Ectodermal cell (in vitro differentiated cells): ENCODE measurements at regions not wholly inside any gene's neighbourhood (a gene's known extent, or its start where the extent isn't known, plus 50 kb on each side); places are given as distances from the start of the nearest gene placed in this dataset.

ENCODE experiments used
- H3K27ac ChIP-seq: 2 replicates; pipeline ENCODE4 v1.7.0; 2013; ENCODE audit warnings: mild to moderate bottlenecking, low read depth, low read length; ENCODE audit not compliant: insufficient read depth, poor library complexity, severe bottlenecking
- H3K27me3 ChIP-seq: 2 replicates; pipeline ENCODE4 v1.7.0; 2013; ENCODE audit warnings: mild to moderate bottlenecking, low read length; ENCODE audit not compliant: insufficient read depth, control insufficient read depth, poor library complexity, severe bottlenecking
- H3K36me3 ChIP-seq: one replicate; pipeline ENCODE4 v1.7.0; 2013; ENCODE audit warnings: low read length; ENCODE audit not compliant: control insufficient read depth, insufficient read depth
- H3K4me1 ChIP-seq: one replicate; pipeline ENCODE4 v1.7.0; 2013; ENCODE audit warnings: low read length; ENCODE audit not compliant: control insufficient read depth, insufficient read depth
- H3K4me3 ChIP-seq: 2 replicates; pipeline ENCODE4 v1.7.0; 2013; ENCODE audit warnings: low read depth, low read length, control low read depth; ENCODE audit not compliant: insufficient read depth
- H3K9me3 ChIP-seq: 2 replicates; pipeline ENCODE4 v1.7.0; 2013; ENCODE audit warnings: mild to moderate bottlenecking, low read length, moderate library complexity; ENCODE audit not compliant: control insufficient read depth
- WGBS, 2 experiments: methylation state at CpG; one replicate each; pipeline ENCODE4 v1.1.7; 2013; ENCODE audit warnings: missing lambda C conversion rate in 2 of 2; 5-methylcytosine and 5-hydroxymethylcytosine counted together

DNA sequence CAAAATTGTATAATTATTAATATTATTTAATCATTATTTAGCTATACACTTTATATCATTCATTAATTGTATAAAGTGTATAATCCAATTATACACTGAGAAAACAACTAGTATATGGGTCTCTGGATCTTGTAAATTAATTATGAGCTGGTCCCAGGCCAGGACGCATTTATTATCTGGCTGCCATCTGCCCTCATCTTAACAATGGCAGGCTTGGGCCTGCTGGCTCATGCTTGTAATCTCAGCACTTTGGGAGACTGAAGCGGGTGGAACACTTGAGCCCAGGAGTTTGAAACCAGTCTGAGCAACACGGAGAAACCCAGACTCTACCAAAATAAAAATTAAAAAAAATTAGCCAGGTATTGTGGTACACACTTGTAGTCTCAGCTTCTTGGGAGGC lies 502.2 kb upstream of the NRXN1 start:
- 92 to 94% methylated on average over 2 to 3 of the region's 3 CpGs for WGBS, 2 experiments
- Histone ChIP-seq H3K9me3 (no peaks in the 10 kb centered on the region), H3K4me1 (no peaks in the 10 kb centered on the region), H3K27me3 (no peaks in the 10 kb centered on the region), H3K36me3 (no peaks in the 10 kb centered on the region), H3K27ac (no peak overlapping the region), H3K4me3 (no peak overlapping the region)

GRCh38 chr2:51528156-51528555 lies 496.2 kb upstream of the NRXN1 start:
- Histone ChIP-seq H3K4me3 (no peak overlapping the region), H3K27ac (no peak overlapping the region), H3K36me3 (no peaks in the 10 kb centered on the region), H3K4me1 (no peaks in the 10 kb centered on the region), H3K27me3 (no peaks in the 10 kb centered on the region), H3K9me3 (no peaks in the 10 kb centered on the region)
- 67% methylated on average over 3 of the region's 3 CpGs; no CpG with 5 or more reads in 1 of the 2 experiments for WGBS, 2 experiments

GRCh38 chr2:51526766-51527165 lies 494.8 kb upstream of the NRXN1 start:
- WGBS, 2 experiments = 90 to 93% methylated on average over 2 of the region's 2 CpGs
- no peaks in the 10 kb centered on the region for H3K9me3 ChIP-seq
- no peaks in the 10 kb centered on the region for H3K36me3 ChIP-seq
- no peak overlapping the region for H3K27ac ChIP-seq
- H3K4me1 ChIP-seq = no peaks in the 10 kb centered on the region
- no peaks in the 10 kb centered on the region for H3K27me3 ChIP-seq
- H3K4me3 ChIP-seq = no peak overlapping the region

GRCh38 chr2:51516667-51517066 lies 484.7 kb upstream of the NRXN1 start:
- Histone ChIP-seq H3K36me3 (no peaks in the 10 kb centered on the region), H3K27ac (no peak overlapping the region), H3K27me3 (no peaks in the 10 kb centered on the region), H3K4me3 (no peak overlapping the region), H3K9me3 (no peaks in the 10 kb centered on the region), H3K4me1 (no peaks in the 10 kb centered on the region)
- WGBS, 2 experiments = 93 to 97% methylated on average over 2 of the region's 2 CpGs

DNA sequence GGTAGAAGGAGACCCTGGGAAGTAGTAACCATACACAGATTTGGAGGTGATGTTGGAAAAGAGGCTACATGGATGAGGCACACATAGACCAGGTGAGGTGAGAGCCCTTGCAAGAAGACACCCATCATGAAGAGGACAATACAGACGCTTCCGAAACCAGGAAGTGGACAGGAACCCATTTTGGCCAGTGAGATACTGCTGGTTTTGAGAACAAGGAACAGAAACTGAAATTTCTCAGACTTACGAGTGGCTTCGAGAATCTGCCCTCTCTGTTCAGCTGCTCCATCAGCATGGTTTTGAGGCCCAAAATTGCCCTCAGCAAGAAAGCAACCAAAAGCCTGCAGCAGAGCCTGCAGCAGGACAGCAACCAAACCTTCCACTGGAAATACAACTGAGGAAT lies 479.1 kb upstream of the NRXN1 start:
- H3K27ac ChIP-seq = no peak overlapping the region
- H3K4me1 ChIP-seq = no peaks in the 10 kb centered on the region
- no peaks in the 10 kb centered on the region for H3K27me3 ChIP-seq
- H3K36me3 ChIP-seq = no peaks in the 10 kb centered on the region
- H3K4me3 ChIP-seq = no peak overlapping the region
- 92 to 95% methylated on average over 4 of the region's 4 CpGs for WGBS, 2 experiments
- H3K9me3 ChIP-seq = no peaks in the 10 kb centered on the region

GRCh38 chr2:51510303-51510702 lies 478.4 kb upstream of the NRXN1 start:
- Histone ChIP-seq H3K9me3 (no peaks in the 10 kb centered on the region), H3K27me3 (no peaks in the 10 kb centered on the region), H3K4me3 (no peak overlapping the region), H3K4me1 (no peaks in the 10 kb centered on the region), H3K27ac (no peak overlapping the region), H3K36me3 (no peaks in the 10 kb centered on the region)
- 85 to 91% methylated on average over 3 of the region's 3 CpGs for WGBS, 2 experiments

- Histone ChIP-seq H3K4me3 (no peak overlapping the region), H3K27me3 (no peaks in the 10 kb centered on the region), H3K36me3 (no peaks in the 10 kb centered on the region), H3K27ac (no peak overlapping the region), H3K4me1 (no peaks in the 10 kb centered on the region), H3K9me3 (no peaks in the 10 kb centered on the region)
- 89 to 92% methylated on average over 4 of the region's 4 CpGs for WGBS, 2 experiments
Observed at GRCh38 chr2:51505533-51505932, 473.6 kb upstream of the NRXN1 start.

DNA sequence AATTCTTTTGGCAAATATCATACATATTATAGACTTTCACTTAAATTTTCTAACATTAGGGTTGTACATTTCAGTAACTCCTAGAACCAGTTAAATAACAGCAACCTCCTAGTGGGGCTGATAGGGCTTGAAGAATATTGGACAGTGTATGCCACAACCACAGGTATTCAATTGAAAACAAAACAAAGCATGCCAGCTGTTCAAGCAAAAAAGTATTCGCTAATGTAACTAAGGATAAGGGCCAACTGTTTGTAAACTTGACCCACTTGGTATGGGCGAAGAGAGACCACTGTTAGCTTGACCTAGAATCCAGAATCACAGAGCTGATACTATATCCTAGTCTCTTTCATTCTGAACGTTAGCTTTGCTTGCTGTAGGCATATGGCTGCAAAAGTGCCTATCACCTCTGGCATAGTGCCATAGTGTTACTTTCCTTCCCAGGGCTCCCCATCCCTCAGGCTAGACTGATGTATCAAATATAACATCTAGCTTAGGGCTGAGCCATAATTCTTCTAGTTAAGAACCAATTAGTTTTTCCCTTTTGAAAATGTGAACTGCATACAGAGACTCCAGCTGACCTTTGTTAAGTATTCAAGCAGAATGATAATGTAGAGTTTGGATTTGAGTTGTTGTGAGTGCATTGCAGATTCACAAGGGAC lies 458.8 kb upstream of the NRXN1 start:
- Histone ChIP-seq H3K27me3 (no peaks in the 10 kb centered on the region), H3K9me3 (no peaks in the 10 kb centered on the region), H3K4me1 (no peaks in the 10 kb centered on the region), H3K27ac (no peak overlapping the region), H3K4me3 (no peak overlapping the region), H3K36me3 (no peaks in the 10 kb centered on the region)
- whole genome bisulfite sequencing, 2 experiments = 88 to 92% methylated on average over 3 of the region's 3 CpGs

DNA sequence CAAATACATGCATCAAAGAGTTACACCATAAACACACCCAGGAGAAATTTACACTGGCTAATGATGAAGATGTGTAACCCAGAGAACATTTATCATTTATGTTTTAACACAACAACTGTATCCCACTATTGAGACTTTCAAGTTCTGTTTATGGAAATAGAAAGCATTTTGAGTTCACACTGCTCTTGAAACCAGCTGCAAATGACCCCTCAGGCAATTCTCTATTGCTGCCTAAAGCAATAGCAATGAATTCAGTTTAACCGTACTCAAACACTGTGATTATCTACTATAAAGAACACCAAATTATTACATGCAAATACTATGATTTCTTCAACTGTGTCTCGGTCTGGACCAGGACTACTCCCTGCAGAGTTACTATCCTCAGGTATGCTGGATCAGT lies 452.7 kb upstream of the NRXN1 start:
- Histone ChIP-seq H3K9me3 (no peaks in the 10 kb centered on the region), H3K27me3 (no peaks in the 10 kb centered on the region), H3K4me1 (no peaks in the 10 kb centered on the region), H3K27ac (no peak overlapping the region), H3K4me3 (no peak overlapping the region), H3K36me3 (no peaks in the 10 kb centered on the region)
- WGBS, 2 experiments = 90 to 95% methylated on average over 2 of the region's 2 CpGs

- WGBS, 2 experiments = 100% methylated on average over 1 of the region's 1 CpG
- Histone ChIP-seq H3K9me3 (no peaks in the 10 kb centered on the region), H3K4me1 (no peaks in the 10 kb centered on the region), H3K27ac (no peak overlapping the region), H3K27me3 (no peaks in the 10 kb centered on the region), H3K36me3 (no peaks in the 10 kb centered on the region), H3K4me3 (no peak overlapping the region)
Observed at GRCh38 chr2:51483720-51484119, 451.8 kb upstream of the NRXN1 start.

DNA sequence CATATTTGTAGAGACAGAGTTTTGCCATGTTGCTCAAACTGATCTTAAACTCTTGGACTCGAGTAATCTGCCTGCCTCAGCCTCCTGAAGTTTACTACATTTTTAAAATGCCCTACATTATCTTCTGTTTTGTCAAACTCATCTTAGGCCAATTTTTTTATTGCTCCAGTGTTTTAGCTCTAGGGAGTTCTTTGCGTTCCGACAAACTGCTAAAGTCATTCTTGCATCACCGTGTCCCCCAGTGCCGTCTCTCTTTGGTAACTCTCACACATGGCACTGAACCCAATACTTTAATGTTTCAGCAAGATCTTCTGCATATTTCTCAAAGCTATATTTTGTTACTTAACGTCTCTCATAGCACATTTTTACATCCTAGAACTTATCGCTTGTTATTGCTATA lies 440.9 kb upstream of the NRXN1 start:
- 87 to 97% methylated on average over 7 of the region's 7 CpGs for WGBS, 2 experiments
- H3K27me3 ChIP-seq = no peaks in the 10 kb centered on the region
- H3K9me3 ChIP-seq = no peaks in the 10 kb centered on the region
- H3K4me3 ChIP-seq = no peak overlapping the region
- H3K27ac ChIP-seq = no peak overlapping the region
- no peaks in the 10 kb centered on the region for H3K4me1 ChIP-seq
- H3K36me3 ChIP-seq = no peaks in the 10 kb centered on the region
